HEK293 (cell line): ENCODE measurements at regions not wholly inside any gene's neighbourhood (a gene's known extent, or its start where the extent isn't known, plus 50 kb on each side); places are given as distances from the start of the nearest gene placed in this dataset.

Experiments
- CTCF ChIA-PET: fragments of 350-600 bp; formaldehyde crosslinking; extraction: SDS; loops from one replicate; lab custom pipeline; 2021; ENCODE audit warnings: antibody characterized with exemption; lab: Yijun Ruan, JAX
- POLR2A ChIA-PET: fragments of 300-600 bp; formaldehyde crosslinking; extraction: SDS; loops from one replicate; lab custom pipeline; 2020; ENCODE audit warnings: antibody characterized with exemption, inconsistent platforms; lab: Yijun Ruan, JAX
- H3K27ac ChIP-seq: fragments of 200-500 bp; sonication (Bioruptor generic); 2 replicates; pipeline ENCODE4 v1.5.1; 2014; ENCODE audit warnings: low read depth, low read length, control low read depth, inconsistent platforms; ENCODE audit errors: extremely low read depth
- H3K36me3 ChIP-seq, 2 experiments: fragments of 200-500 bp in 1 of 2; sonication (Bioruptor generic) in 1 of 2; 1 replicate in 1 of 2; 2 replicates in 1 of 2; pipeline ENCODE4 v1.5.1; 2014 to 2017; ENCODE audit warnings: inconsistent platforms in 2 of 2, low read length in 2 of 2; ENCODE audit not compliant: control insufficient read depth in 2 of 2, insufficient read depth in 1 of 2
- H3K4me1 ChIP-seq: fragments of 200-500 bp; sonication (Bioruptor generic); 2 replicates; pipeline ENCODE4 v1.5.1; 2014; ENCODE audit warnings: mild to moderate bottlenecking, low read length, inconsistent platforms; ENCODE audit not compliant: control insufficient read depth, insufficient read depth
- H3K4me3 ChIP-seq: 2 replicates; pipeline ENCODE4 v1.5.1; 2011; ENCODE audit warnings: low read depth, mild to moderate bottlenecking, control low read depth, low read length, moderate library complexity
- H3K9me3 ChIP-seq: fragments of 200-500 bp; sonication (Bioruptor generic); 2 replicates; pipeline ENCODE4 v1.5.1; 2014; ENCODE audit warnings: low read depth, low read length, inconsistent platforms; ENCODE audit not compliant: control insufficient read depth, insufficient read depth
- HOXA7 ChIP-seq: sonication (generic); formaldehyde crosslinking; IDR thresholded peaks from 2 replicates; pipeline ENCODE4 v1.8.1; 2022; ENCODE audit warnings: missing genetic modification reagents, borderline replicate concordance
- KLF7 ChIP-seq: fragments of 450-650 bp; formaldehyde crosslinking; IDR thresholded peaks from 2 replicates; pipeline ENCODE4 v1.5.1; 2016; ENCODE audit warnings: missing biosample characterization, missing genetic modification characterization, borderline replicate concordance
- OSR2 ChIP-seq: fragments of 450-650 bp; formaldehyde crosslinking; IDR thresholded peaks from 2 replicates; pipeline ENCODE4 v1.5.1; 2016; ENCODE audit warnings: missing biosample characterization, missing genetic modification characterization
- TRIM28 ChIP-seq: IDR thresholded peaks from 2 replicates; pipeline ENCODE4 v1.6.1; 2011; ENCODE audit warnings: low read length, control low read depth, borderline replicate concordance
- ZBTB48 ChIP-seq: fragments of 450-650 bp; formaldehyde crosslinking; IDR thresholded peaks from 2 replicates; pipeline ENCODE4 v1.5.1; 2016; ENCODE audit warnings: missing biosample characterization, missing genetic modification characterization
- ZFP37 ChIP-seq: fragments of 450-650 bp; formaldehyde crosslinking; IDR thresholded peaks from 2 replicates; pipeline ENCODE4 v1.5.1; 2016; ENCODE audit warnings: missing biosample characterization, missing genetic modification characterization
- ZIC2 ChIP-seq: fragments of 450-650 bp; formaldehyde crosslinking; IDR thresholded peaks from 2 replicates; pipeline ENCODE4 v1.5.1; 2016; ENCODE audit warnings: missing biosample characterization, missing genetic modification characterization
- ZNF112 ChIP-seq: fragments of 450-650 bp; formaldehyde crosslinking; IDR thresholded peaks from 2 replicates; pipeline ENCODE4 v1.5.0; 2017; ENCODE audit warnings: missing biosample characterization, missing genetic modification characterization
- ZNF184 ChIP-seq: fragments of 450-650 bp; IDR thresholded peaks from 2 replicates; pipeline ENCODE4 v1.5.1; 2018; ENCODE audit warnings: missing biosample characterization, mild to moderate bottlenecking, missing genetic modification characterization
- ZNF211 ChIP-seq: fragments of 450-650 bp; formaldehyde crosslinking; IDR thresholded peaks from 2 replicates; pipeline ENCODE4 v1.5.1; 2016; ENCODE audit warnings: low read depth, missing biosample characterization, missing genetic modification characterization
- ZNF239 ChIP-seq: fragments of 450-650 bp; formaldehyde crosslinking; IDR thresholded peaks from 2 replicates; pipeline ENCODE4 v1.5.1; 2016; ENCODE audit warnings: missing biosample characterization, missing genetic modification characterization
- ZNF266 ChIP-seq: fragments of 450-650 bp; formaldehyde crosslinking; IDR thresholded peaks from 2 replicates; pipeline ENCODE4 v1.5.1; 2016; ENCODE audit warnings: missing biosample characterization, missing genetic modification characterization, low read depth
- ZNF324 ChIP-seq: fragments of 450-650 bp; formaldehyde crosslinking; IDR thresholded peaks from 2 replicates; pipeline ENCODE4 v1.5.1; 2016; ENCODE audit warnings: missing biosample characterization, missing genetic modification characterization
- ZNF48 ChIP-seq: fragments of 450-650 bp; formaldehyde crosslinking; IDR thresholded peaks from 2 replicates; pipeline ENCODE4 v1.5.1; 2016; ENCODE audit warnings: missing biosample characterization, missing genetic modification characterization
- ZNF561 ChIP-seq: fragments of 450-650 bp; IDR thresholded peaks from 2 replicates; pipeline ENCODE4 v1.5.1; 2018; ENCODE audit warnings: missing biosample characterization, missing genetic modification characterization, borderline replicate concordance
- ZNF600 ChIP-seq: fragments of 450-650 bp; formaldehyde crosslinking; IDR thresholded peaks from 2 replicates; pipeline ENCODE4 v1.5.1; 2016; ENCODE audit warnings: missing biosample characterization, missing genetic modification characterization
- ZNF626 ChIP-seq: fragments of 450-650 bp; sonication (Bioruptor Pico); formaldehyde crosslinking; IDR thresholded peaks from 2 replicates; pipeline ENCODE4 v1.5.1; 2018; ENCODE audit warnings: missing biosample characterization, missing genetic modification characterization, inconsistent platforms
- ZNF658 ChIP-seq: fragments of 450-650 bp; formaldehyde crosslinking; IDR thresholded peaks from 2 replicates; pipeline ENCODE4; 2016; ENCODE audit warnings: missing biosample characterization, missing genetic modification characterization
- ZNF747 ChIP-seq: fragments of 450-650 bp; formaldehyde crosslinking; IDR thresholded peaks from 2 replicates; pipeline ENCODE4 v1.5.1; 2016; ENCODE audit warnings: missing biosample characterization, missing genetic modification characterization
- ZNF768 ChIP-seq: fragments of 450-650 bp; formaldehyde crosslinking; IDR thresholded peaks from 2 replicates; pipeline ENCODE4 v1.5.1; 2018; ENCODE audit warnings: missing biosample characterization, mild to moderate bottlenecking, missing genetic modification characterization
- TF ChIP-seq, protein P1 (sequence below): fragments of 450-650 bp; formaldehyde crosslinking; IDR thresholded peaks from 2 replicates; pipeline ENCODE4 v1.5.1; 2017; ENCODE audit warnings: missing biosample characterization, mild to moderate bottlenecking, missing genetic modification characterization, moderate library complexity
- TF ChIP-seq, protein P2 (sequence below): fragments of 450-650 bp; formaldehyde crosslinking; IDR thresholded peaks from 2 replicates; pipeline ENCODE4 v1.5.1; 2016; ENCODE audit warnings: missing biosample characterization, missing genetic modification characterization
- TF ChIP-seq, protein P3 (sequence below): fragments of 450-650 bp; formaldehyde crosslinking; IDR thresholded peaks from 2 replicates; pipeline ENCODE4 v1.5.1; 2016; ENCODE audit warnings: missing biosample characterization, missing genetic modification characterization
- TF ChIP-seq, protein P4 (sequence below): fragments of 450-650 bp; IDR thresholded peaks from 2 replicates; pipeline ENCODE4 v1.5.1; 2018; ENCODE audit warnings: missing biosample characterization, mild to moderate bottlenecking, missing genetic modification characterization
- TF ChIP-seq, protein P5 (sequence below): fragments of 450-650 bp; formaldehyde crosslinking; optimal IDR thresholded peaks from 2 replicates; pipeline ENCODE3; 2016; ENCODE audit warnings: missing biosample characterization, mild to moderate bottlenecking, missing genetic modification characterization

DNA sequence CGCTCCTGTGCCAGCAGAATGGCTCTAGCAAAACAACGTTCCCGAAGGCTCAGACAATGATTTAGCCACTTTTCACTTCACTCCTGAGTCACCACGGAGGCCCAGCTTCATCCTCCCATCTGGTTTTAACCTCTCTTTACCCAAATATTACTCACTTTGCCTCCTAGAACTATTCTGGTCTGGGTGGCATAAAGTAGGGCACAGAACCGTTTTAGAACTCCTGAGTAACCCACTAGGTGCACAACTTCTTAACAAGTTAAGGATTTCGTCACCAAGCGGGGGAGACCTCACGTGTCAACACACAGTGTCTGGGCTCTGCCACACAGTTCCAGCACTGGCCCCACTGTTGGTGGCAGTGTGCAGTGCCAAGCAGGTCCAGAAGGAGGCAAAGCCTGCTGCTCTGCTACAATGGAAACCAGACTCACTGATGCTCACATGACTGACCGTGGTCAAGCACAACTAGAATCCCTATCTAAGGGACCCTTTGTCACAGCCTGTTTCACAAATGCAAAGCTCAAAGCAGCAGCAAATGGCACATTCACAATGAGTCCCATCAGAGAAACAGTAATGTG lies 121.7 kb downstream of the SIPA1L2 start:
- no peaks in the 10 kb centered on the region for H3K9me3 ChIP-seq
- H3K27ac ChIP-seq: no peak overlapping the region
- no peaks in the 10 kb centered on the region for H3K36me3 ChIP-seq
- no peak overlapping the region for H3K4me3 ChIP-seq
- ChIA-PET POLR2A (interaction anchor here (0.6 to 1.0 kb wide), 2 partner anchors 91 to 119 kb away, joined by 3 to 7 read pairs; no protein-coding TSS in a partner anchor), CTCF (interaction anchor here (1.1 to 1.4 kb wide), 3 partner anchors 13 to 119 kb away, joined by 3 to 4 read pairs (median 3); no protein-coding TSS in a partner anchor)
- H3K4me1 ChIP-seq: peaks cover 34% of the 10 kb centered on the region
- TF ChIP-seq, protein P1, sequence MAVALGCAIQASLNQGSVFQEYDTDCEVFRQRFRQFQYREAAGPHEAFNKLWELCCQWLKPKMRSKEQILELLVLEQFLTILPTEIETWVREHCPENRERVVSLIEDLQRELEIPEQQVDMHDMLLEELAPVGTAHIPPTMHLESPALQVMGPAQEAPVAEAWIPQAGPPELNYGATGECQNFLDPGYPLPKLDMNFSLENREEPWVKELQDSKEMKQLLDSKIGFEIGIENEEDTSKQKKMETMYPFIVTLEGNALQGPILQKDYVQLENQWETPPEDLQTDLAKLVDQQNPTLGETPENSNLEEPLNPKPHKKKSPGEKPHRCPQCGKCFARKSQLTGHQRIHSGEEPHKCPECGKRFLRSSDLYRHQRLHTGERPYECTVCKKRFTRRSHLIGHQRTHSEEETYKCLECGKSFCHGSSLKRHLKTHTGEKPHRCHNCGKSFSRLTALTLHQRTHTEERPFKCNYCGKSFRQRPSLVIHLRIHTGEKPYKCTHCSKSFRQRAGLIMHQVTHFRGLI (tag by site-specific recombination): no peak
- TF ChIP-seq, protein P2, sequence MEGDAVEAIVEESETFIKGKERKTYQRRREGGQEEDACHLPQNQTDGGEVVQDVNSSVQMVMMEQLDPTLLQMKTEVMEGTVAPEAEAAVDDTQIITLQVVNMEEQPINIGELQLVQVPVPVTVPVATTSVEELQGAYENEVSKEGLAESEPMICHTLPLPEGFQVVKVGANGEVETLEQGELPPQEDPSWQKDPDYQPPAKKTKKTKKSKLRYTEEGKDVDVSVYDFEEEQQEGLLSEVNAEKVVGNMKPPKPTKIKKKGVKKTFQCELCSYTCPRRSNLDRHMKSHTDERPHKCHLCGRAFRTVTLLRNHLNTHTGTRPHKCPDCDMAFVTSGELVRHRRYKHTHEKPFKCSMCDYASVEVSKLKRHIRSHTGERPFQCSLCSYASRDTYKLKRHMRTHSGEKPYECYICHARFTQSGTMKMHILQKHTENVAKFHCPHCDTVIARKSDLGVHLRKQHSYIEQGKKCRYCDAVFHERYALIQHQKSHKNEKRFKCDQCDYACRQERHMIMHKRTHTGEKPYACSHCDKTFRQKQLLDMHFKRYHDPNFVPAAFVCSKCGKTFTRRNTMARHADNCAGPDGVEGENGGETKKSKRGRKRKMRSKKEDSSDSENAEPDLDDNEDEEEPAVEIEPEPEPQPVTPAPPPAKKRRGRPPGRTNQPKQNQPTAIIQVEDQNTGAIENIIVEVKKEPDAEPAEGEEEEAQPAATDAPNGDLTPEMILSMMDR (tag by site-specific recombination): 0 out of 2 replicates have a peak, but pooled peaks have one; percentile 27
- peak; percentile 71 for TF ChIP-seq ZNF600 (tag by site-specific recombination)
- TF ChIP-seq, all 188 proteins: peak for 2

DNA sequence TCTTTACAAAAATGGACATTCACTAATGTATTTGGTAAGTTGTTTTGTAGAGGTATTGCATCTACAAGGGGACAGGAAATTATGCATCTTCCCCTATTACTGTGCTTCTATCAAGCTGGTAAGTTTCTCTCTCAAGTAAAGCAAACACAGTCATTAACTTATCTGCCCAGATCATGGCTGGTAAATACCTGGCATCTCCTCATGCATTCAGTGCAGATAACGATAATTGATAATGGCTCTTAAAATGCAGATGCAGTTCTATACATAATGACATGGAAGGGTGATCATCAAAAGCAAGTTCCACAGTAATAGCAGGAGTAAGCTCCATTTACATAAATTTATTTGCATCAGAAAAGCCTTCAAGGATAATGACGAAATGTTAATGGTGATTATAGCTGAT lies 122.4 kb downstream of the SIPA1L2 start:
- H3K9me3 ChIP-seq: no peaks in the 10 kb centered on the region
- peaks cover 40% of the 10 kb centered on the region for H3K4me1 ChIP-seq
- CTCF ChIA-PET: interaction anchor here (0.6 to 1.4 kb wide), 3 partner anchors 61 to 120 kb away, joined by 3 to 4 read pairs (median 4); no protein-coding TSS in a partner anchor
- H3K4me3 ChIP-seq: no peak overlapping the region
- H3K27ac ChIP-seq: no peak overlapping the region
- TF ChIP-seq, protein P3, sequence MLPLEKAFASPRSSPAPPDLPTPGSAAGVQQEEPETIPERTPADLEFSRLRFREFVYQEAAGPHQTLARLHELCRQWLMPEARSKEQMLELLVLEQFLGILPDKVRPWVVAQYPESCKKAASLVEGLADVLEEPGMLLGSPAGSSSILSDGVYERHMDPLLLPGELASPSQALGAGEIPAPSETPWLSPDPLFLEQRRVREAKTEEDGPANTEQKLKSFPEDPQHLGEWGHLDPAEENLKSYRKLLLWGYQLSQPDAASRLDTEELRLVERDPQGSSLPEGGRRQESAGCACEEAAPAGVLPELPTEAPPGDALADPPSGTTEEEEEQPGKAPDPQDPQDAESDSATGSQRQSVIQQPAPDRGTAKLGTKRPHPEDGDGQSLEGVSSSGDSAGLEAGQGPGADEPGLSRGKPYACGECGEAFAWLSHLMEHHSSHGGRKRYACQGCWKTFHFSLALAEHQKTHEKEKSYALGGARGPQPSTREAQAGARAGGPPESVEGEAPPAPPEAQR (tag by site-specific recombination): no peak
- TF ChIP-seq ZNF658 (tag by site-specific recombination): no peak
- TF ChIP-seq ZNF561 (tag by site-specific recombination): 0 out of 2 replicates have a peak, but pooled peaks have one; percentile 20
- TF ChIP-seq KLF7: no peak
- no peak for TF ChIP-seq ZNF747 (tag by site-specific recombination)
- TF ChIP-seq, protein P4, sequence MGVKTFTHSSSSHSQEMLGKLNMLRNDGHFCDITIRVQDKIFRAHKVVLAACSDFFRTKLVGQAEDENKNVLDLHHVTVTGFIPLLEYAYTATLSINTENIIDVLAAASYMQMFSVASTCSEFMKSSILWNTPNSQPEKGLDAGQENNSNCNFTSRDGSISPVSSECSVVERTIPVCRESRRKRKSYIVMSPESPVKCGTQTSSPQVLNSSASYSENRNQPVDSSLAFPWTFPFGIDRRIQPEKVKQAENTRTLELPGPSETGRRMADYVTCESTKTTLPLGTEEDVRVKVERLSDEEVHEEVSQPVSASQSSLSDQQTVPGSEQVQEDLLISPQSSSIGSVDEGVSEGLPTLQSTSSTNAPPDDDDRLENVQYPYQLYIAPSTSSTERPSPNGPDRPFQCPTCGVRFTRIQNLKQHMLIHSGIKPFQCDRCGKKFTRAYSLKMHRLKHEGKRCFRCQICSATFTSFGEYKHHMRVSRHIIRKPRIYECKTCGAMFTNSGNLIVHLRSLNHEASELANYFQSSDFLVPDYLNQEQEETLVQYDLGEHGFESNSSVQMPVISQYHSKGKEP (tag by site-specific recombination): peak; percentile 86
- no peak for TF ChIP-seq ZNF48 (tag by site-specific recombination)
- H3K36me3 ChIP-seq: no peaks in the 10 kb centered on the region
- POLR2A ChIA-PET: interaction anchor here (1.0 kb wide), 1 partner anchor 120 kb away, joined by 3 read pairs; no protein-coding TSS in a partner anchor

DNA sequence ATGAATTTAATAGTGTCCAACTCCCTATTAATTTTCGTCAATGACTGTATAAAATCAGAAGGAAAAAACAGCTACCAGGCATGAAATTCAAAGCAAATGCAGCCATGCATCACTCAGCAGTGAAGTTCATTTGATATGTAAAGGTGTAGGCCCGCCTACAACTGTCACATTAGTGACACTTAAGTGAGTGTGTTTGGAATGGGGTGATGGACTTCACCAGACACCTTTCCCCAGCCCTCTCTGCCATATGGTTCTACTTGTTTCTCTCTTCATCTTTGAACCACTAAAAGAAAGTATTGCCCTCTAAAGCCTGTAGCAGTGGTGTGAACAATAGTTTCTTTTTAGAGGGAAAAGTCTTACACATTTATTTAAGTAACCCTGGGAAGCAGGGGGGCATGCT lies 124.0 kb downstream of the SIPA1L2 start:
- Histone ChIP-seq H3K36me3 (no peaks in the 10 kb centered on the region), H3K9me3 (no peaks in the 10 kb centered on the region), H3K4me3 (no peak overlapping the region), H3K4me1 (peaks cover 47% of the 10 kb centered on the region), H3K27ac (no peak overlapping the region)
- ChIA-PET POLR2A (no interaction called here), CTCF (no interaction called here)
- no peak for TF ChIP-seq ZFP37 (tag by site-specific recombination)
- no peak for TF ChIP-seq ZNF324 (tag by site-specific recombination)
- no peak for TF ChIP-seq OSR2 (tag by site-specific recombination)
- no peak for TF ChIP-seq ZBTB48 (tag by site-specific recombination)
- no peak for TF ChIP-seq HOXA7 (CRISPR knock-in tag)
- no peak for TF ChIP-seq ZNF112 (tag by site-specific recombination)
- no peak for TF ChIP-seq ZIC2 (tag by site-specific recombination)
- TF ChIP-seq ZNF239 (tag by site-specific recombination): no peak
- no peak for TF ChIP-seq ZNF266 (tag by site-specific recombination)
- no peak for TF ChIP-seq ZNF184 (tag by site-specific recombination)
- no peak for TF ChIP-seq ZNF768 (tag by site-specific recombination)
- TF ChIP-seq ZNF211 (tag by site-specific recombination): no peak
- no peak for TF ChIP-seq TRIM28
- TF ChIP-seq, protein P5, sequence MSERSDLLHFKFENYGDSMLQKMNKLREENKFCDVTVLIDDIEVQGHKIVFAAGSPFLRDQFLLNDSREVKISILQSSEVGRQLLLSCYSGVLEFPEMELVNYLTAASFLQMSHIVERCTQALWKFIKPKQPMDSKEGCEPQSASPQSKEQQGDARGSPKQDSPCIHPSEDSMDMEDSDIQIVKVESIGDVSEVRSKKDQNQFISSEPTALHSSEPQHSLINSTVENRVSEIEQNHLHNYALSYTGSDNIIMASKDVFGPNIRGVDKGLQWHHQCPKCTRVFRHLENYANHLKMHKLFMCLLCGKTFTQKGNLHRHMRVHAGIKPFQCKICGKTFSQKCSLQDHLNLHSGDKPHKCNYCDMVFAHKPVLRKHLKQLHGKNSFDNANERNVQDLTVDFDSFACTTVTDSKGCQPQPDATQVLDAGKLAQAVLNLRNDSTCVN (tag by site-specific recombination): no peak
- no peak for TF ChIP-seq ZNF626 (tag by site-specific recombination)
